Right lobe of liver (tissue), 6 donors: ENCODE measurements at regions not wholly inside any gene's neighbourhood (a gene's known extent, or its start where the extent isn't known, plus 50 kb on each side); places are given as distances from the start of the nearest gene placed in this dataset.

Source experiments
- ATAC-seq, 4 donors: fragments of 200-7000 bp; cut with Tn5 transposase; one replicate each; pipeline ENCODE4 v1.9.1; 2020; ENCODE audit warnings: mild to moderate bottlenecking in 4 of 4, moderate library complexity in 4 of 4
- DNase-seq, 3 donors: peaks; one replicate each; pipeline ENCODE4 v3.0.0-alpha.2; 2020
- H3K27ac ChIP-seq, 3 donors: fragments of 200-600 bp; one replicate each; pipeline ENCODE4 v1.8.0; 2022
- H3K27me3 ChIP-seq, 2 donors: fragments of 200-600 bp; one replicate each; pipeline ENCODE4 v1.8.0; 2022
- H3K36me3 ChIP-seq, 4 donors: fragments of 200-600 bp; sonication (generic) in 1 of 4; one replicate each; pipeline versions ENCODE4 v1.5.1 to v1.8.0; 2017 to 2022; ENCODE audit warnings: control low read depth in 1 of 4
- H3K4me1 ChIP-seq, 4 donors: fragments of 200-600 bp; sonication (generic) in 1 of 4; one replicate each; pipeline versions ENCODE4 v1.5.1 to v1.8.0; 2017 to 2022; ENCODE audit warnings: control low read depth in 1 of 4
- H3K4me3 ChIP-seq, 3 donors: fragments of 200-600 bp; one replicate each; pipeline ENCODE4 v1.8.0; 2022
- H3K9me3 ChIP-seq, 4 donors: fragments of 200-600 bp; sonication (generic) in 1 of 4; one replicate each; pipeline versions ENCODE4 v1.5.1 to v1.8.0; 2017 to 2022; ENCODE audit warnings: control low read depth in 1 of 4
- CTCF ChIP-seq, 4 donors: fragments of 200-600 bp in 3 of 4; fragments of 450-650 bp in 1 of 4; IDR thresholded peaks; one replicate each; pipeline versions ENCODE4 v1.5.1 to v1.8.0; 2016 to 2022; ENCODE audit warnings: antibody characterized with exemption in 4 of 4, mild to moderate bottlenecking in 2 of 4
- POLR2A ChIP-seq: fragments of 450-650 bp; IDR thresholded peaks from one replicate; pipeline ENCODE4 v1.6.1; 2017; ENCODE audit warnings: antibody characterized with exemption, mild to moderate bottlenecking
- WGBS: methylation state at CpG from one replicate; pipeline ENCODE4 v1.1.6; 2018; ENCODE audit warnings: low coverage, low lambda C conversion rate; ENCODE audit not compliant: insufficient coverage; ENCODE audit errors: missing lambda C conversion rate; 5-methylcytosine and 5-hydroxymethylcytosine counted together
- intact Hi-C, 2 donors: fragments of 100-400 bp; cut with DNase I; formaldehyde crosslinking; loops; one replicate each; pipeline versions ENCODE4 v1.11.2 to v1.14.1; 2022
- donor health status: DM: no; HTN: yes; CAD: no.
- donor health status: DM: no; HTN: no; CAD: no.
- donor health status: DM: no; HTN: no; CAD: no.
- donor health status: DM: no; HTN: yes; CAD: no.
- donor health status: DM: no; HTN: yes; CAD: no.

GRCh38 chr14:65195042-65195719 is 92.9 kb upstream of the MAX start:
- no peak for DNase-seq
- no peak overlapping the region for H3K27ac ChIP-seq
- no peak overlapping the region for H3K4me3 ChIP-seq
- 58% methylated on average over 9 of the region's 9 CpGs for WGBS
- TF ChIP-seq CTCF (IDR thresholded peaks at IDR 0.05) (no peak), POLR2A (no peak)
- H3K36me3 ChIP-seq = no peaks in the 10 kb centered on the region
- H3K9me3 ChIP-seq = no peaks in the 10 kb centered on the region
- intact Hi-C loops = no loop called here
- H3K27me3 ChIP-seq = no peaks in the 10 kb centered on the region
- ATAC-seq = no peak
- H3K4me1 ChIP-seq = no peaks in the 10 kb centered on the region

GRCh38 chr14:65198346-65198745 is 96.0 kb upstream of the MAX start:
- ATAC-seq (no peak), DNase-seq (no peak)
- Histone ChIP-seq H3K4me3 (no peak overlapping the region), H3K27ac (no peak overlapping the region), H3K9me3 (no peaks in the 10 kb centered on the region), H3K27me3 (no peaks in the 10 kb centered on the region), H3K36me3 (no peaks in the 10 kb centered on the region), H3K4me1 (no peaks in the 10 kb centered on the region)
- TF ChIP-seq POLR2A = no peak
- TF ChIP-seq CTCF (IDR thresholded peaks at IDR 0.05) = no peak
- intact Hi-C loops = no loop called here
- 0% methylated on average over 1 of the region's 1 CpG for WGBS

DNA sequence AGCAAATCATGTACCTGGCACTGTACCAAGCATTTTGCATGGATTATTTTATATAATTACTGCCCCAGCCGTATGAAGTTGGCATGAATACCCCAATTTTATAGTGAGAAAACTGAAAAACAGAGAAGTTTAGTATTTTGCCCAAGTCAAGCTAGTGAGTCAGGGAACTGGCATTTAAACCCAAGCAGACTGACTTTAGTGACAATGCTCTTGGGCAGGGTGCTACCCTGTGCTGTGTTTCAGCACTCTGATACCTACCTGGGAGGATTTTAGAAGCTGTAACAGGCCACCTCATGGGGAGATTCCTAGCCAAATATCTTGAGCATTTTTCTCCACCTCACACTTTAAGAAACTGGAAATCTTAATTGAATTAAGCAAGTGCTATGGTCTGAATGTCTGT is 98.1 kb upstream of the MAX start:
- WGBS = 38% methylated on average over 1 of the region's 1 CpG

DNA sequence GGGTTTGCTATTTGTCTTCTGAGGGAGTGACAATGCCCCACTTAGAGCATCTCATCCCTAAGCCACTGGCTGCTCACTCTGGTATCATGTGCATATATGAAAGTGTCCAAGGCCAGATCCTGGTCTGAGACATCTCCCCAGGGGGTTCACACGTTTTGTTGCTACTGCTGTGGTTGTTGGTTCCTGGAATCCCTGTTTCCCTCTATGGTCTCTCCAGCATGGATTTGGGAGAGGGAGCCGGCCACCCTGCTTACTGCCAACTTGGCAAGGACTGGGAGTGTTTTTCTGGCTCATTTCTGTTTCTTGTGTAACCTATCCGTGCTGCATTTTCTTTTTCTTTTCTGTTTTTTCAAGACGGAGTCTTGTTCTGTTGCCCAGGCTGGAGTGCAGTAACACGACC is 101.3 kb upstream of the MAX start:
- DNase-seq (no peak), ATAC-seq (no peak)
- H3K4me1 ChIP-seq = no peaks in the 10 kb centered on the region
- TF ChIP-seq POLR2A (no peak), CTCF (IDR thresholded peaks at IDR 0.05) (no peak)
- H3K27ac ChIP-seq = no peak overlapping the region
- intact Hi-C loops = no loop called here
- H3K27me3 ChIP-seq = no peaks in the 10 kb centered on the region
- no peaks in the 10 kb centered on the region for H3K36me3 ChIP-seq
- no peaks in the 10 kb centered on the region for H3K9me3 ChIP-seq
- no peak overlapping the region for H3K4me3 ChIP-seq
- WGBS = 68% methylated on average over 4 of the region's 5 CpGs

More for the DNA sequence above, 98.1 kb upstream of the MAX start:
- ATAC-seq (no peak), DNase-seq (no peak)
- no peak overlapping the region for H3K4me3 ChIP-seq
- no peak overlapping the region for H3K27ac ChIP-seq
- no peaks in the 10 kb centered on the region for H3K9me3 ChIP-seq
- no peaks in the 10 kb centered on the region for H3K27me3 ChIP-seq
- H3K4me1 ChIP-seq = no peaks in the 10 kb centered on the region
- intact Hi-C loops = no loop called here
- H3K36me3 ChIP-seq = no peaks in the 10 kb centered on the region
- no peak for TF ChIP-seq POLR2A
- no peak for TF ChIP-seq CTCF (IDR thresholded peaks at IDR 0.05)

DNA sequence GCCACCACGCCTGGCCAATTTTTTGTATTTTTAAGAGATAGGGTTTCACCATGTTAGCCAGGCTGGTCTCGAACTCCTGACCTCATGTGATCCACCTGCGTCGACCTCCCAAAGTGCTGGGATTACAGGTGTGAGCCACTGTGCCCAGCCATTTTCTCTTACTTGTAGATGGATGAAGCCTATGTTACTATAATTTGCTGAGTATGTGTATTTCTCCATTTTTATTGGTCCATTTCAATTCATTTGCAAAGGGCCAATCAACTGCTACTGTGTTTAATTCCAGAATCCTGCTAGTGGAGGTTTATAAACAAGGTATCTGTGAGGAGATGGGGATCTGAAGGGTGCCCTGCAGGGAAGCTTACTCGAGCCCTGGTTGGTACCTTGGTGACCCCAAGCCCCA is 101.7 kb upstream of the MAX start:
- no peaks in the 10 kb centered on the region for H3K27me3 ChIP-seq
- WGBS = 86% methylated on average over 4 of the region's 5 CpGs
- no peaks in the 10 kb centered on the region for H3K4me1 ChIP-seq
- no peak for DNase-seq
- H3K27ac ChIP-seq = no peak overlapping the region
- intact Hi-C loops = no loop called here
- TF ChIP-seq CTCF (IDR thresholded peaks at IDR 0.05) = no peak
- no peak for TF ChIP-seq POLR2A
- no peak for ATAC-seq
- H3K4me3 ChIP-seq = no peak overlapping the region
- no peaks in the 10 kb centered on the region for H3K9me3 ChIP-seq
- no peaks in the 10 kb centered on the region for H3K36me3 ChIP-seq
